Vagina (tissue), 2 donors: ENCODE measurements at regions not wholly inside any gene's neighbourhood (a gene's known extent, or its start where the extent isn't known, plus 50 kb on each side); places are given as distances from the start of the nearest gene placed in this dataset.

ENCODE experiments used
- CTCF ChIP-seq, 3 experiments: fragments of 450-650 bp in 2 of 3; fragments of 200-600 bp in 1 of 3; sonication (generic) in 1 of 3; IDR thresholded peaks; one replicate each; pipeline ENCODE4 v1.5.1; 2017 to 2019; ENCODE audit warnings: antibody characterized with exemption in 3 of 3, mild to moderate bottlenecking in 2 of 3, moderate library complexity in 2 of 3
- POLR2A ChIP-seq, 2 donors: fragments of 450-650 bp; IDR thresholded peaks; one replicate each; pipeline ENCODE4 v1.6.1; 2017; ENCODE audit warnings: antibody characterized with exemption in 2 of 2, mild to moderate bottlenecking in 2 of 2, moderate library complexity in 2 of 2
- POLR2AphosphoS5 ChIP-seq, 2 donors: sonication (generic); formaldehyde crosslinking; IDR thresholded peaks; one replicate each; pipeline ENCODE4 v1.9.0; 2017; ENCODE audit warnings: antibody characterized with exemption in 2 of 2, mild to moderate bottlenecking in 2 of 2, low read depth in 1 of 2; ENCODE audit not compliant: insufficient read depth in 1 of 2

- no peak for TF ChIP-seq CTCF (IDR thresholded peaks at IDR 0.05)
- TF ChIP-seq POLR2AphosphoS5 (IDR thresholded peaks at IDR 0.05; ENCODE audit: insufficient read depth in 1 of 2, low read depth in 1 of 2): no peak
- TF ChIP-seq POLR2A (IDR thresholded peaks at IDR 0.05): no peak
These were observed 322.1 kb upstream of the RNF32 start for GRCh38 chr7:156318426-156318825.
